SU-DHL-6 (cell line): ENCODE measurements at regions not wholly inside any gene's neighbourhood (a gene's known extent, or its start where the extent isn't known, plus 50 kb on each side); places are given as distances from the start of the nearest gene placed in this dataset.
"Not testable (repeated sequence)": the region's sequence is repeated elsewhere in the genome, so short reads cannot be mapped to it uniquely, and the experiment has no call there.

Experiments
- H2AFZ ChIP-seq: fragments of 200-600 bp; sonication (generic); 2 replicates; pipeline ENCODE4 v1.6.1; 2014; ENCODE audit warnings: low read depth, mild to moderate bottlenecking, moderate library complexity, mixed read lengths, antibody characterized with exemption, low read length; ENCODE audit not compliant: severe bottlenecking
- H3F3A ChIP-seq: fragments of 200-600 bp; shearing (Covaris generic); 2 replicates; pipeline ENCODE4 v1.6.0; 2016; ENCODE audit warnings: antibody characterized with exemption, mild to moderate bottlenecking; ENCODE audit not compliant: insufficient read depth
- H3K27ac ChIP-seq: fragments of 200-600 bp; sonication (generic); 2 replicates; pipeline ENCODE4 v1.5.1; 2016; ENCODE audit warnings: low read depth, mild to moderate bottlenecking, low read length, moderate library complexity, mixed read lengths
- H3K27me3 ChIP-seq: fragments of 200-600 bp; sonication (generic), shearing (Covaris generic); 2 replicates; pipeline ENCODE4 v1.6.0; 2014; ENCODE audit warnings: mild to moderate bottlenecking, low read length
- H3K36me3 ChIP-seq: fragments of 200-600 bp; sonication (generic); 2 replicates; pipeline ENCODE4 v1.6.1; 2014; ENCODE audit warnings: mild to moderate bottlenecking, low read length, mixed read lengths
- H3K4me2 ChIP-seq: fragments of 300-600, 200-600 bp; shearing (Covaris generic), sonication (generic); 2 replicates; pipeline ENCODE4 v1.6.0; 2014; ENCODE audit warnings: low read length, low read depth, mild to moderate bottlenecking; ENCODE audit not compliant: poor library complexity, severe bottlenecking
- H3K4me3 ChIP-seq: fragments of 200-600 bp; sonication (generic); 2 replicates; pipeline ENCODE4 v1.5.1; 2014; ENCODE audit warnings: antibody characterized with exemption, low read length, mild to moderate bottlenecking, mixed read lengths; ENCODE audit not compliant: insufficient read depth, poor library complexity, severe bottlenecking
- H3K79me2 ChIP-seq: fragments of 200-600 bp; sonication (generic); 2 replicates; pipeline ENCODE4 v1.6.1; 2014; ENCODE audit warnings: mild to moderate bottlenecking, low read length, moderate library complexity; ENCODE audit not compliant: insufficient read depth
- H3K9ac ChIP-seq: fragments of 200-600 bp; sonication (generic); 2 replicates; pipeline ENCODE4 v1.7.0; 2014; ENCODE audit warnings: mild to moderate bottlenecking, low read length
- H3K9me2 ChIP-seq: fragments of 200-600 bp; sonication (generic); replicated peaks from 2 replicates; pipeline ENCODE4 v1.6.1; 2014; ENCODE audit warnings: low read length; ENCODE audit not compliant: insufficient read depth
- H3K9me3 ChIP-seq: fragments of 200-600 bp; sonication (generic); 2 replicates; pipeline ENCODE4 v1.6.1; 2014; ENCODE audit warnings: low read length, mixed read lengths; ENCODE audit not compliant: insufficient read depth
- H4K20me1 ChIP-seq: fragments of 200-600 bp; sonication (generic); 2 replicates; pipeline ENCODE4 v1.6.1; 2014; ENCODE audit warnings: low read depth, mild to moderate bottlenecking, antibody characterized with exemption, low read length, moderate library complexity, mixed read lengths
- EZH2phosphoT487 ChIP-seq: fragments of 200-600 bp; sonication (generic), shearing (Covaris generic); conservative IDR thresholded peaks from 2 replicates; pipeline ENCODE4 v1.6.1; 2018; ENCODE audit warnings: mild to moderate bottlenecking, antibody characterized with exemption, low read length, moderate library complexity, mixed read lengths
- TF ChIP-seq, protein P1 (sequence below): fragments of 200-600 bp; sonication (generic); IDR thresholded peaks from one replicate; pipeline ENCODE4 v1.5.1; 2017; ENCODE audit warnings: antibody characterized with exemption, mild to moderate bottlenecking, low read length, moderate library complexity; ENCODE audit not compliant: insufficient read depth, poor library complexity, severe bottlenecking

DNA sequence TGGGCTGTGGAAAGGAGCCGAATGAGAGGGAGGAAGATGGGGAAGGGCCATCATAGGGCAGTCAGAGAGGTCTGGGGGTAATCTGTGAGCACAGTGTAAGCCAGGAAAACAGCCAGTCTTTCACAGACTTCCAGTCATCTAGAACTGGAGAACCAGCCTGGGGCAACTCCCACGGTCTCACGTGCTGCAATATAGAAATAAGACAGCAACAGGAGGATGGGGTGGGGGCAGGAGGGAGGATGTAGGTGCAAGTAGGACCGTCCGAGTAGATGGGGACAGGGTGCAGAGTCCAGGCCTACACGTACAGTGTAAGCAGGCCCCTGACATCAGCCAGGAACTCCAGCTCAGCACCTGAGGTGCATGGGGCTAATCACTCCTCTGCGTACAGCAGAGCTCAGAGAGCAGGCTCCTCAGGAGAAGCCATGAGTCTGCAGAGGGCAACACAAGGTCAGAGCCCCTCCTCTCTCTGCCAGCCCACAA, 58.2 kb upstream of the TNFAIP3 start:
- Histone ChIP-seq H3K4me3 (no peak overlapping the region), H3K36me3 (no peaks in the 10 kb centered on the region), H3K9ac (no peak overlapping the region), H3K9me2 (no peaks in the 10 kb centered on the region), H2AFZ (no peak overlapping the region), H3K79me2 (no peaks in the 10 kb centered on the region), H3K4me2 (no peak overlapping the region), H4K20me1 (no peaks in the 10 kb centered on the region), H3F3A (no peaks in the 10 kb centered on the region), H3K9me3 (no peaks in the 10 kb centered on the region), H3K27me3 (no peaks in the 10 kb centered on the region), H3K27ac (no peak overlapping the region)
- no peak for TF ChIP-seq EZH2phosphoT487
- TF ChIP-seq, protein P1, sequence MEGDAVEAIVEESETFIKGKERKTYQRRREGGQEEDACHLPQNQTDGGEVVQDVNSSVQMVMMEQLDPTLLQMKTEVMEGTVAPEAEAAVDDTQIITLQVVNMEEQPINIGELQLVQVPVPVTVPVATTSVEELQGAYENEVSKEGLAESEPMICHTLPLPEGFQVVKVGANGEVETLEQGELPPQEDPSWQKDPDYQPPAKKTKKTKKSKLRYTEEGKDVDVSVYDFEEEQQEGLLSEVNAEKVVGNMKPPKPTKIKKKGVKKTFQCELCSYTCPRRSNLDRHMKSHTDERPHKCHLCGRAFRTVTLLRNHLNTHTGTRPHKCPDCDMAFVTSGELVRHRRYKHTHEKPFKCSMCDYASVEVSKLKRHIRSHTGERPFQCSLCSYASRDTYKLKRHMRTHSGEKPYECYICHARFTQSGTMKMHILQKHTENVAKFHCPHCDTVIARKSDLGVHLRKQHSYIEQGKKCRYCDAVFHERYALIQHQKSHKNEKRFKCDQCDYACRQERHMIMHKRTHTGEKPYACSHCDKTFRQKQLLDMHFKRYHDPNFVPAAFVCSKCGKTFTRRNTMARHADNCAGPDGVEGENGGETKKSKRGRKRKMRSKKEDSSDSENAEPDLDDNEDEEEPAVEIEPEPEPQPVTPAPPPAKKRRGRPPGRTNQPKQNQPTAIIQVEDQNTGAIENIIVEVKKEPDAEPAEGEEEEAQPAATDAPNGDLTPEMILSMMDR: no peak

DNA sequence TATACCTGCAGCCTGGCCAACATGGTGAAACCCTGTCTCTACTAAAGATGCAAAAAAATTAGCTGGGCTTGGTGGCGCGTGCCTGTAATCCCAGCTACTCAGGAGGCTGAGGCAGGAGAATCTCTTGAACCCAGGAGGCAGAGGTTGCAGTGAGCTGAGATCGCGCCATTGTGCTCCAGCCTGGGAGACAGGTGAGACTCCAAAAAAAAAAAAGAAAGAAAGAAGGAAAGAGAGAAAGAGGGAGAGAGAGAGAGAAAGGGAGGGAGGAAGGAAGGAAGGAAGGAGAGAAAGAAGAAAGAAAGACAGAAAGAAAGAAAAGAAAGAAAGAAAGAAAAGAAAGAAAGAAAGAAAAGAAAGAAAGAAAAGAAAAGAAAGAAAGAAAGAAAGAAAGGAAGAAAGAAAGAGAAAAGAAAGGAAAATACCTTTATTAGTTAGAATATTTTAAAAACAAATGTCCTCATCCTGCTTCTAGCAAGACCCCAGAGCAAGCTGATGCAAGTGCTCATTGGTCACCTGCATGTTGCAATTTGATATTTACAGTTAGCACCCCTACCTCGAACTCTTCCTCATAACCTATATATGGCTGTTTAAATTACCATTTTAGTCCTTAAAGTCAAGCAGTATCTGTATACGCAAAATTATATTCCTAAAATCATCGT, 57.0 kb upstream of the TNFAIP3 start:
- not testable (repeated sequence) for H3K36me3 ChIP-seq, H3K9ac ChIP-seq, H3K4me3 ChIP-seq, H3K27ac ChIP-seq, H3K9me2 ChIP-seq, H2AFZ ChIP-seq, H4K20me1 ChIP-seq, H3K4me2 ChIP-seq, H3K9me3 ChIP-seq, H3F3A ChIP-seq, H3K79me2 ChIP-seq, H3K27me3 ChIP-seq

DNA sequence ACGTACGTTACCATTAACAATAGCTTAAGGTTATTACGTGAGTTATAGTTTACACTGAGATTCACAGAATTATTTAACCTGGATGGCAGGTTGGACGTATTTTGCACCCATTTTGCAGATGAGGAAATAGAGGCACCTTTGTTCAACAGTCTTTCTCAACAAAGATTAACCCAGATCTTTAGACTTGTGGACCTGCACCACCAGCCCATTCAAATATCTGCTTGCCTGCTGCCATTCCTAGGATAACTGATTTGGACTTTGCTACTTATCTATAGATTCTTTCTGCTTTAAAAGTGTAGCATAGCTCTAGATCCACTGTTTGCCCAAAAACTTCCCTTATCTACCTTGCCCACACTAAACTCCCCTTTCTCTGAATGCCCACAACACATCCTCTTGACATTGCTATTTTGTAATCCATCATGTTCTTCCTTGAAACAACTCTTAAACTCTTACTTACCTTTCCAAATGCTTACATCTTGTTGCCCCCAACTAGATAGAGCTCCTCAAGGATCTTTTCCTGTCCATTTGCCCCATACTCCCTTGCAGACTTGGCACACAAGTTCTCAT, 56.4 kb upstream of the TNFAIP3 start:
- Histone ChIP-seq H3K4me3 (no peak overlapping the region), H3K36me3 (no peaks in the 10 kb centered on the region), H2AFZ (no peak overlapping the region), H3F3A (no peaks in the 10 kb centered on the region), H3K9ac (no peak overlapping the region), H3K9me2 (no peaks in the 10 kb centered on the region), H3K4me2 (peak overlapping the region; percentile 59), H3K27me3 (no peaks in the 10 kb centered on the region), H3K79me2 (no peaks in the 10 kb centered on the region), H3K9me3 (no peaks in the 10 kb centered on the region), H4K20me1 (no peaks in the 10 kb centered on the region), H3K27ac (no peak overlapping the region)
- TF ChIP-seq, protein P1: no peak
- TF ChIP-seq EZH2phosphoT487: no peak

- TF ChIP-seq EZH2phosphoT487: no peak
- TF ChIP-seq, protein P1: no peak
- Histone ChIP-seq H3F3A (no peaks in the 10 kb centered on the region), H3K9ac (peak overlapping the region; percentile 34; the same call in 1 of the 2 replicates), H4K20me1 (no peaks in the 10 kb centered on the region), H3K36me3 (no peaks in the 10 kb centered on the region), H3K4me3 (peak overlapping the region; percentile 20), H3K27me3 (no peaks in the 10 kb centered on the region), H3K27ac (no peak overlapping the region), H3K9me3 (no peaks in the 10 kb centered on the region), H2AFZ (peak overlapping the region; percentile 92), H3K9me2 (no peaks in the 10 kb centered on the region), H3K79me2 (no peaks in the 10 kb centered on the region), H3K4me2 (peak overlapping the region; percentile 59)
These were observed 55.7 kb upstream of the TNFAIP3 start for GRCh38 chr6:137811121-137811915.
